ENCODE measurements at regions not wholly inside any gene's neighbourhood (a gene's known extent, or its start where the extent isn't known, plus 50 kb on each side); places are given as distances from the start of the nearest gene placed in this dataset.

DNA sequence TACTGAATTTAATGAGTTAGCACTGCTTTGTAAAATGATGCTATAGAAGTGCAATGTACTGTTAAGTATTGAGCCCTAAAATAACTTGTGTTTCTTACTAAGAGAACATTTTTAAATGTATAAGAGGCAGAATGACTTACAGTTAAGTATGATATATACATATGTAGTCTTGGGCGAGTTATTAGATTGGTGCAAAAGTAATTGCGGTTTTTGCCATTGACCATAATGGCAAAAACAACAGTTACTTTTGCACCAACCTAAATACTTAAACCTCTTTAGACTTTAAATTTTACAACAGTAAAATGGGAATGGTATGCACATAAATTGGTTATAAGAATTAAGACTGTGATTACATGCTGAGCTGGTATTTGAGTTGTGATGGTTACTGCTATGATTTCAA, 79.8 kb downstream of the CNTN3 start:
- Histone ChIP-seq H3K27me3 (replicated peaks) (no peaks in the 10 kb centered on the region), H3K4me3 (ENCODE audit: low read depth, low read length) (no peak overlapping the region), H3K36me3 (replicated peaks) (no peaks in the 10 kb centered on the region), H3K27ac (no peak overlapping the region)
- no peak for DNase-seq
- no peak for TF ChIP-seq CTCF (IDR thresholded peaks at IDR 0.05; ENCODE audit: low read depth, low read length, missing control alignments)
- in situ Hi-C loops (cut with HindIII; ENCODE audit: low pct_ligation_motif_present, low sequenced_read_pairs): no loop called here

GRCh38 chr3:74532446-74532845, 82.0 kb downstream of the CNTN3 start:
- Histone ChIP-seq H3K4me3 (ENCODE audit: low read depth, low read length) (no peak overlapping the region), H3K36me3 (replicated peaks) (no peaks in the 10 kb centered on the region), H3K27ac (no peak overlapping the region), H3K27me3 (replicated peaks) (no peaks in the 10 kb centered on the region)
- in situ Hi-C loops (cut with HindIII; ENCODE audit: low pct_ligation_motif_present, low sequenced_read_pairs): no loop called here
- peak; percentile 49 for DNase-seq
- TF ChIP-seq CTCF (IDR thresholded peaks at IDR 0.05; ENCODE audit: low read depth, low read length, missing control alignments): no peak

DNA sequence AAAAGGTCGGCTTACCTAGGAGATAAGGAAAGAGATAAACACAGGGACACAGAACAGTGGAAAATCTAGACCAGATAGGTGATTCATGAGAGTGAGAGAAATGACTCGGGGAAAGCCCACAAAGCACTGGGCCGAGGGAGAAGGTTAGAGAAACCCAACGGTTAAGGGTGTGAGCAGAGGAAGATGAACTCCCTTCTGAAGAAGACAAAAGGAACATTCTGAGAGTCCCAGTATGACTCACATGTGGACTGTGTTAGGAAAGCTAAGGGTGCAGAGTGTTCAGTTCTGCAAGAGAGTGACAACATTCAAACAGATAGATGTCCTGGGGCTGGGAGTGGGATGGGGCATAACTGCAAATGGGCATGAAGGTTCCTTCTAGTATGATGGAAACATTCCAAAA, 83.0 kb downstream of the CNTN3 start:
- H3K36me3 ChIP-seq (replicated peaks): no peaks in the 10 kb centered on the region
- DNase-seq: no peak
- H3K27me3 ChIP-seq (replicated peaks): no peaks in the 10 kb centered on the region
- TF ChIP-seq CTCF (IDR thresholded peaks at IDR 0.05; ENCODE audit: low read depth, low read length, missing control alignments): no peak
- H3K4me3 ChIP-seq (ENCODE audit: low read depth, low read length): no peak overlapping the region
- H3K27ac ChIP-seq: no peak overlapping the region
- in situ Hi-C loops (cut with HindIII; ENCODE audit: low pct_ligation_motif_present, low sequenced_read_pairs): no loop called here

- H3K4me3 ChIP-seq (ENCODE audit: low read depth, low read length): no peak overlapping the region
- no peaks in the 10 kb centered on the region for H3K27me3 ChIP-seq (replicated peaks)
- H3K36me3 ChIP-seq (replicated peaks): no peaks in the 10 kb centered on the region
- H3K27ac ChIP-seq: no peak overlapping the region
- in situ Hi-C loops (cut with HindIII; ENCODE audit: low pct_ligation_motif_present, low sequenced_read_pairs): no loop called here
- DNase-seq: no peak
- TF ChIP-seq CTCF (IDR thresholded peaks at IDR 0.05; ENCODE audit: low read depth, low read length, missing control alignments): no peak
These were observed 85.3 kb downstream of the CNTN3 start for GRCh38 chr3:74529145-74529544.

- no peak overlapping the region for H3K27ac ChIP-seq
- no peak overlapping the region for H3K4me3 ChIP-seq (ENCODE audit: low read depth, low read length)
- H3K36me3 ChIP-seq (replicated peaks): no peaks in the 10 kb centered on the region
- no peaks in the 10 kb centered on the region for H3K27me3 ChIP-seq (replicated peaks)
- in situ Hi-C loops (cut with HindIII; ENCODE audit: low pct_ligation_motif_present, low sequenced_read_pairs): no loop called here
- DNase-seq: no peak
- TF ChIP-seq CTCF (IDR thresholded peaks at IDR 0.05; ENCODE audit: low read depth, low read length, missing control alignments): no peak
These were observed 86.9 kb downstream of the CNTN3 start for GRCh38 chr3:74527566-74527965.

GRCh38 chr3:74523811-74524210, 90.6 kb downstream of the CNTN3 start:
- in situ Hi-C loops (cut with HindIII; ENCODE audit: low pct_ligation_motif_present, low sequenced_read_pairs): no loop called here
- TF ChIP-seq CTCF (IDR thresholded peaks at IDR 0.05; ENCODE audit: low read depth, low read length, missing control alignments): no peak

More at GRCh38 chr3:74523811-74524210, 90.6 kb downstream of the CNTN3 start:
- Histone ChIP-seq H3K27me3 (replicated peaks) (no peaks in the 10 kb centered on the region), H3K36me3 (replicated peaks) (no peaks in the 10 kb centered on the region), H3K27ac (no peak overlapping the region), H3K4me3 (ENCODE audit: low read depth, low read length) (no peak overlapping the region)
- DNase-seq: no peak

Measured in brain microvascular endothelial cell (primary cell).